Activated naive CD4-positive, alpha-beta T cell treated with anti-CD3 and anti-CD28 coated beads, Interleukin-2, amount 50 U/mL, for 24 hours (primary cell): ENCODE measurements at regions not wholly inside any gene's neighbourhood (a gene's known extent, or its start where the extent isn't known, plus 50 kb on each side); places are given as distances from the start of the nearest gene placed in this dataset.
"Not testable (repeated sequence)": the region's sequence is repeated elsewhere in the genome, so short reads cannot be mapped to it uniquely, and the experiment has no call there.

Source experiments
- H3K27ac Mint-ChIP-seq: one replicate; pipeline ENCODE4 v1.8.0; 2021; ENCODE audit warnings: mild to moderate bottlenecking, mixed read lengths
- H3K27me3 Mint-ChIP-seq: one replicate; pipeline ENCODE4 v1.8.0; 2021; ENCODE audit warnings: mixed read lengths
- H3K36me3 Mint-ChIP-seq: one replicate; pipeline ENCODE4 v1.8.0; 2021; ENCODE audit warnings: mixed read lengths
- H3K4me1 Mint-ChIP-seq: one replicate; pipeline ENCODE4 v1.8.0; 2021; ENCODE audit warnings: mixed read lengths
- H3K4me3 Mint-ChIP-seq: one replicate; pipeline ENCODE4 v1.8.0; 2021; ENCODE audit warnings: mild to moderate bottlenecking, mixed read lengths
- H3K9me3 Mint-ChIP-seq: one replicate; pipeline ENCODE4 v1.8.0; 2021; ENCODE audit warnings: mixed read lengths

- H3K4me3 Mint-ChIP-seq: no peak overlapping the region
- H3K4me1 Mint-ChIP-seq: no peaks in the 10 kb centered on the region
- no peaks in the 10 kb centered on the region for H3K36me3 Mint-ChIP-seq
These were observed 134.9 kb upstream of the ADCY2 start for GRCh38 chr5:7261049-7261448.

GRCh38 chr5:7261900-7262299 is 134.0 kb upstream of the ADCY2 start:
- no peak overlapping the region for H3K27ac Mint-ChIP-seq

More at GRCh38 chr5:7261049-7261448, 134.9 kb upstream of the ADCY2 start:
- Mint-ChIP-seq H3K27me3 (peaks cover 3% of the 10 kb centered on the region), H3K9me3 (no peaks in the 10 kb centered on the region), H3K27ac (no peak overlapping the region)

DNA sequence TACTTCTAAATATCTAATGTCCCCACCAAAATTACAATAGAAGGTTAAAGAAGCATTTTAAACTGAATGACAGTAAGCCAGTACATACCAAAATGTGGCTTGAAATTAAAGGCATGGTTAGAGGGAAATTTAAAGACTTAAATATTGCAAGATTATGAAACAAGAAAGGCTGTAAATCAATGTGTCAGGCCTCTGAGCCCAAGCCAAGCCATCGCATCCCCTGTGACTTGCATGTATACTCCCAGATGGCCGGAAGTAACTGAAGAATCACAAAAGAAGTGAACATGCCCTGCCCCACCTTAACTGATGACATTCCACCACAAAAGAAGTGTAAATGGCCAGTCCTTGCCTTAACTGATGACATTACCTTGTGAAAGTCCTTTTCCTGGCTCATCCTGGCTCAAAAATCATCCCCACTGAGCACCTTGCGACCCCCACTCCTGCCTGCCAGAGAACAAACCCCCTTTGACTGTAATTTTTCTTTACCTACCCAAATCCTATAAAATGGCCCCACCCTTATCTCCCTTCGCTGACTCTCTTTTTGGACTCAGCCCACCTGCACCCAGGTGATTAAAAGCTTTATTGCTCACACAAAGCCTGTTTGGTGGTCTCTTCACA is 132.4 kb upstream of the ADCY2 start:
- H3K4me1 Mint-ChIP-seq, H3K4me3 Mint-ChIP-seq, H3K27ac Mint-ChIP-seq, H3K27me3 Mint-ChIP-seq, H3K9me3 Mint-ChIP-seq, H3K36me3 Mint-ChIP-seq: not testable (repeated sequence)

More at GRCh38 chr5:7261900-7262299, 134.0 kb upstream of the ADCY2 start:
- no peaks in the 10 kb centered on the region for H3K36me3 Mint-ChIP-seq
- no peaks in the 10 kb centered on the region for H3K9me3 Mint-ChIP-seq
- no peaks in the 10 kb centered on the region for H3K4me1 Mint-ChIP-seq
- H3K4me3 Mint-ChIP-seq: no peak overlapping the region
- H3K27me3 Mint-ChIP-seq: peaks cover 3% of the 10 kb centered on the region

GRCh38 chr5:7265776-7266175 is 130.2 kb upstream of the ADCY2 start:
- not testable (repeated sequence) for H3K36me3 Mint-ChIP-seq, H3K4me1 Mint-ChIP-seq, H3K9me3 Mint-ChIP-seq, H3K27ac Mint-ChIP-seq, H3K27me3 Mint-ChIP-seq, H3K4me3 Mint-ChIP-seq

DNA sequence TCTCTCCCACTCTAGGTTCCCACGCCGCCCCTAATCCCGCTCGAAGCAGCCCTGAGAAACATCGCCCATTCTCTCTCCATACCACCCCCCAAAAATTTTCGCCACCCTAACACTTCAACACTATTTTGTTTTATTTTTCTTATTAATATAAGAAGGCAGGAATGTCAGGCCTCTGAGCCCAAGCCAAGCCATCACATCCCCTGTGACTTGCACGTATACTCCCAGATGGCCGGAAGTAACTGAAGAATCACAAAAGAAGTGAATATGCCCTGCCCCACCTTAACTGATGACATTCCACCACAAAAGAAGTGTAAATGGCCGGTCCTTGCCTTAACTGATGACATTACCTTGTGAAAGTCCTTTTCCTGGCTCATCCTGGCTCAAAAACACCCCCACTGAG is 127.2 kb upstream of the ADCY2 start:
- H3K27me3 Mint-ChIP-seq, H3K9me3 Mint-ChIP-seq, H3K27ac Mint-ChIP-seq, H3K36me3 Mint-ChIP-seq, H3K4me3 Mint-ChIP-seq, H3K4me1 Mint-ChIP-seq: not testable (repeated sequence)

DNA sequence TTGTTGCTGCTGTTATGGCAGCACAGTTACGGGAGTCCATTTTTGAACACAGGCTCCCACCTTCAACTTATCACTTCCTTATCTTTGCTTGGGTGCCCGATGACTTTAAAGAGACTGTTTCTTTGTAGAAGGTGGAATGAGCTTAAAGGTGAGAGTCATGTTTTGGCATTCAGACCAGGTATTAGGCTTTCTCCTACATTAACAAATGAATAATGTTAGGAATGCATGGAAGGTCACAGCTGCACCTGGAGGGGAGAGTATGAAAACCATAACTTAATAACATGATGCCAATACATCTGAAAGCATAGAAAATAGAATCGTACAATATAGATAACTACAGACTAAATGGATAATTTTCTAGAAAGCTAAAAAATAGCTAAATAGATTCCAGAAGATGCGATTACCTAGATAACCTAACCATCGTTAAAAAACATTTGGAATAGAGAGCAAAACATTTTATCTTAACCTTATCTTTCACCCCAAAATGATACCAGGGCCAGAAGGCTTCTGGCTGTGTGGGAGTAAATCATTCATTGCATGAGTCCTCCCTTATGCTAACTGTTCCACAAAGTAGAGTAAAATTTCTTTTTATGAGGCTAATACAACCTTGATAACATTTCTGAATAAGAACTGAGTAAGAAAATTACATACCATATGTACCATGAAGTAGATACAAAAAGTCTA is 126.2 kb upstream of the ADCY2 start:
- no peaks in the 10 kb centered on the region for H3K36me3 Mint-ChIP-seq
- no peak overlapping the region for H3K4me3 Mint-ChIP-seq
- peaks cover 3% of the 10 kb centered on the region for H3K27me3 Mint-ChIP-seq

DNA sequence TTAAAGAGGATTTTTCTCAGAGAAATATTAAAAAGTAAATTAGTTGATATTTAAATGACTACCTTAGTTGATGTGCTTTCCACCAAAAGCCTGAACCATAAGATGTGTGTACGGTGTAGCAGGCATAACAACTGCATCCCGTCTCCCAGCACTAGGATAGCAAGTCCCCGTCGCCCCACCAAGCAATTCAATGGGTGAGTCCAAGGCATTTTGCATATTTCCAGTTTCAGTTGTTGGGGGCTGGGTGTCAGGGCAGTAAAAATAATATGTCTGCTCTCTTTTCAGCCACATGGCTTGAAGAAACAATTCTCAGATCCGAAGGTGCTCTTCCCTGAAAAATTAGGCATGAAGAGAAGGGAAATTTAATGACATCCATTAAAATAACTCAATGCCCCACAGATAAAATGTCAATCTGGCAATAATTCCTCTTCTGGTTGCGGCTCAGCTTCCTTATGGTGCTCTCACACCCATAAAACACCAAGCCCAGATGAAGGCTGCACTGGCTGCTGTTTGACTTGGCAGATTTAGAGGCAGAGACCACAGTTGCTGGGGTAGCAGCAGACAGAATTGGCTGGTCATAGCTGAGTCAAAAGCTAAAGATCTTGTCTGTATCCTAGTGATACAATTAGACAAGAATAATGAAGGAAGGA is 124.4 kb upstream of the ADCY2 start:
- H3K4me1 Mint-ChIP-seq: no peaks in the 10 kb centered on the region
- peaks cover 5% of the 10 kb centered on the region for H3K9me3 Mint-ChIP-seq
- no peaks in the 10 kb centered on the region for H3K36me3 Mint-ChIP-seq
- no peak overlapping the region for H3K4me3 Mint-ChIP-seq
- no peak overlapping the region for H3K27ac Mint-ChIP-seq
- H3K27me3 Mint-ChIP-seq: no peaks in the 10 kb centered on the region

More for the DNA sequence above, 126.2 kb upstream of the ADCY2 start:
- no peaks in the 10 kb centered on the region for H3K9me3 Mint-ChIP-seq
- no peaks in the 10 kb centered on the region for H3K4me1 Mint-ChIP-seq
- H3K27ac Mint-ChIP-seq: no peak overlapping the region

- H3K36me3 Mint-ChIP-seq: no peaks in the 10 kb centered on the region
- no peaks in the 10 kb centered on the region for H3K4me1 Mint-ChIP-seq
- H3K4me3 Mint-ChIP-seq: no peak overlapping the region
- no peak overlapping the region for H3K27ac Mint-ChIP-seq
- H3K9me3 Mint-ChIP-seq: peaks cover 5% of the 10 kb centered on the region
- no peaks in the 10 kb centered on the region for H3K27me3 Mint-ChIP-seq
These were observed 123.5 kb upstream of the ADCY2 start for GRCh38 chr5:7272408-7272965.

DNA sequence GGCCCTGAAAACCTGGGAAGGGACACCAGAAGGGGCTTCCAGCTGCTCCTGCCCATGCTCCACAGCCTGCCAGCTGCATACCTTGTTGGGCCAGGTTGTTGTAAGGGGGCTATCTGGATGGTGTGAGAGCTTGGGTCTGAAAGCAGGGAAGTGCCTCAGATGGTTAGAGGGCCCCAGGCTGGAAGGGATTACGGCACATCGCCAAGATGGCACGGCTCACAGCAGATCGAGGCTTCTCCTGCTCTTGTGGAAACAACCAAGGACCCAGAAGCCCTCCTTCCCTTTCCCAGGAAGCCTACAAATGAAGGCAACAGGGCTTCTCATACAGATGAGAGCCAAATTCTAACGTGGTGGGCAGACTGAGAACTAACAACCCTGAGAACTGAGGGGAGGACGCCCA is 121.7 kb upstream of the ADCY2 start:
- Mint-ChIP-seq H3K4me3 (no peak overlapping the region), H3K27ac (no peak overlapping the region), H3K27me3 (no peaks in the 10 kb centered on the region), H3K4me1 (no peaks in the 10 kb centered on the region), H3K36me3 (no peaks in the 10 kb centered on the region), H3K9me3 (peaks cover 5% of the 10 kb centered on the region)

DNA sequence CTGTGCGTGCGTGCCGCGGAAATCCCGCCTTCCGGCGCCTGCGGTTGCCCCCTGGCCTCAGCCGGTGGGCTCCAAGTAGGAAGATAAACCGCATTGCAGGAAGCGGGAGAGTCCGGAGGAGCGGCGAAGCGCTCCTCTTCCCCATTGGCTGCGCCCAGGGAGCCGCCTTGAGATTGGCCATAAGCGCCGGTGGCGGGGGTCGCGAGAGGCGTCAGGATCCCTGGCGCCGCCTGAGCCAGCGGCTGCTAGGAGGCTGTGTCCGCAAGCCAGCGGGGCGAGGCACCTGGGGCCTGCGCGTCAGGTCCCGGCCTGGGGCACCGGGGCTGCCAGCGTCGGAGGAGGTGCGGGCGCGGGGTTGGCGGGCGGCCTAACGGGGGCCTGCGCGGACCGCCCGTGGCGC is 106.3 kb upstream of the ADCY2 start:
- H3K4me3 Mint-ChIP-seq, H3K9me3 Mint-ChIP-seq, H3K27ac Mint-ChIP-seq, H3K36me3 Mint-ChIP-seq, H3K4me1 Mint-ChIP-seq, H3K27me3 Mint-ChIP-seq: not testable (repeated sequence)

DNA sequence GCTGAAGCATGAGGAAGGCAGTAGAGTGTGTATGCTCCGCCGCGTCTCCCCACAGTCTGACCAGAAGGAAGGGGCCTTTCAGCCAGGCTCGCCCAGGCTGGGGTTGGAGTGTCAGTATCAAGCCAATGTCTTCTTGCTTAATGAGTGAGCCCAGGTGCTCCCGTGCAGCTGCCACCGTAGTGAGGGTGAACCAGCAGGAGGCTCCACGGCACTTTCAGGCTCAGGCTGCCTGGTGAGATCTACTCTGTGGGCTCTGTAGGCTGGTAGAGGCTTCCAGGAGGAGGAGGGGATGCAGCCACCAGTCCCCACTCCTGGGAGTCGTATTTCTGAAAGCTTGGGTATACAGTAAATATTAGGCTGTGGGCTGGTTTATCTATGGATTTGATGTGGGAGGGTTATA is 98.1 kb upstream of the ADCY2 start:
- H3K27ac Mint-ChIP-seq, H3K9me3 Mint-ChIP-seq, H3K27me3 Mint-ChIP-seq, H3K36me3 Mint-ChIP-seq, H3K4me3 Mint-ChIP-seq, H3K4me1 Mint-ChIP-seq: not testable (repeated sequence)

DNA sequence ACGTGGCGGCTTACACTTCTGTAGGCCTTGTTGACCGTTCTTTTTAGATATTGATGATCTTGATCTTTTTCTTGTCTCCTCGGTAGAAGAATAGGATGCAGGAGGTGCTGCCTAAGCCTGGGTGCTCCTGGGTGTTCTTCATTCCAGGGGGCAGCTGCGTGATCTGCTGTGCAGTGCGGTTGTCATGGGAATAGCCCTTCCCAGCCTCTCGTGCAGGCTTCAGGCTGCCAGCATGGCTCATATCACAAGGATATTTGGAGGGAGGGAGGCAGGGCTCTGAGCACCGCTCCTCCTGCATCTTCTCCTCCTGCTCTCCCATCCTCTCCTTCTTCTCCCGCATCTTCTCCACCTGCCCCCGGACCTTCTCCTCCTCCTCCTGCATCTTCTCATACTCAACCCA is 96.2 kb upstream of the ADCY2 start:
- H3K27me3 Mint-ChIP-seq, H3K27ac Mint-ChIP-seq, H3K4me3 Mint-ChIP-seq, H3K9me3 Mint-ChIP-seq, H3K36me3 Mint-ChIP-seq, H3K4me1 Mint-ChIP-seq: not testable (repeated sequence)

DNA sequence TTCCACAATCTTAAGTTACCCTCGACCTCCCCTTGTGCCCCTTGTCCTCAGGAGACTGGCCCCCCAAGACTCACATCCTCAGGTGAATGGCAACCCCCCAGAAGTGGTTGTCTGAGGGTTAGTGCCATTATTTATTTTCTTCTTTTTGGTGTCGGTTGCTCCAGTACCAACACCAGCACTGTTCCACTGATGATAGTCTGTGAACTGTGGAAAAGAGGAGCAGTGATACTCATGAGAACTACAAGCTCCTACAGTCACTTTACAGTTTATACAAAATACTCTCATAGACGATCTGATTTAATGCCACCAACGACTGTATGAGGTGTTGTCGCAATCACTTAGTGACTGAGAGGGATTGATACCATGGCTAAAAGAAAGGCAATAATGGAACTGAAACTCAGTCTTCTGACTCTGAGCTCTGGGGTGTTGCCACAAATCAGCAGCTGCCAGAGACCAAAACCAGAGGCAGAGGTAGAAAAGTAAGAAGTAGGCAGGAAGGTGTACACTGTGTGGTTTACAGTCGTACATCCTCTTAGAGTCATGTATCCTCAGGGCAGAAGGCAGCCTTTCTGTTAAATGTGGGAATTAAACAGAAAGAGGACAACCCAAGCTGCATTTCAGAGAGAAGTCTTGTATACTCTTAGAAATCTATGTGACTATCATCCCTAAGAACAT is 90.8 kb upstream of the ADCY2 start:
- not testable (repeated sequence) for H3K9me3 Mint-ChIP-seq, H3K27ac Mint-ChIP-seq, H3K27me3 Mint-ChIP-seq, H3K4me3 Mint-ChIP-seq, H3K4me1 Mint-ChIP-seq, H3K36me3 Mint-ChIP-seq

GRCh38 chr5:7306556-7306955 is 89.4 kb upstream of the ADCY2 start:
- not testable (repeated sequence) for H3K27me3 Mint-ChIP-seq, H3K36me3 Mint-ChIP-seq, H3K9me3 Mint-ChIP-seq, H3K4me3 Mint-ChIP-seq, H3K4me1 Mint-ChIP-seq, H3K27ac Mint-ChIP-seq

GRCh38 chr5:7307709-7308108 is 88.2 kb upstream of the ADCY2 start:
- H3K4me3 Mint-ChIP-seq, H3K9me3 Mint-ChIP-seq, H3K27ac Mint-ChIP-seq, H3K36me3 Mint-ChIP-seq, H3K27me3 Mint-ChIP-seq, H3K4me1 Mint-ChIP-seq: not testable (repeated sequence)

GRCh38 chr5:7309715-7310114 is 86.2 kb upstream of the ADCY2 start:
- not testable (repeated sequence) for H3K36me3 Mint-ChIP-seq, H3K27ac Mint-ChIP-seq, H3K4me1 Mint-ChIP-seq

More at GRCh38 chr5:7309715-7310114, 86.2 kb upstream of the ADCY2 start:
- H3K27me3 Mint-ChIP-seq, H3K9me3 Mint-ChIP-seq, H3K4me3 Mint-ChIP-seq: not testable (repeated sequence)
